ENCODE measurements at regions not wholly inside any gene's neighbourhood (a gene's known extent, or its start where the extent isn't known, plus 50 kb on each side); places are given as distances from the start of the nearest gene placed in this dataset.

GRCh38 chrX:69028006-69028760 is 137.1 kb downstream of the PJA1 start:
- no peak for DNase-seq (ENCODE audit: low read depth in 1 of 2, low spot score in 1 of 2)

- DNase-seq (ENCODE audit: low read depth in 1 of 2, low spot score in 1 of 2) = no peak
Measured at GRCh38 chrX:69027181-69028005, 137.9 kb downstream of the PJA1 start.

- DNase-seq (ENCODE audit: low read depth in 1 of 2, low spot score in 1 of 2) = no peak
Measured at GRCh38 chrX:69025802-69026301, 139.4 kb downstream of the PJA1 start.

GRCh38 chrX:69024931-69025330 is 140.3 kb downstream of the PJA1 start:
- no peak for DNase-seq (ENCODE audit: low read depth in 1 of 2, low spot score in 1 of 2)

GRCh38 chrX:69024161-69024736 is 141.0 kb downstream of the PJA1 start:
- no peak for DNase-seq (ENCODE audit: low read depth in 1 of 2, low spot score in 1 of 2)

- no peak for DNase-seq (ENCODE audit: low read depth in 1 of 2, low spot score in 1 of 2)
Measured at GRCh38 chrX:69022430-69022829, 142.8 kb downstream of the PJA1 start.

- DNase-seq (ENCODE audit: low read depth in 1 of 2, low spot score in 1 of 2) = no peak
Measured at GRCh38 chrX:69021141-69021960, 143.9 kb downstream of the PJA1 start.

- no peak for DNase-seq (ENCODE audit: low read depth in 1 of 2, low spot score in 1 of 2)
Measured at GRCh38 chrX:69020316-69020715, 144.9 kb downstream of the PJA1 start.

- DNase-seq (ENCODE audit: low read depth in 1 of 2, low spot score in 1 of 2) = no peak
Measured at GRCh38 chrX:69019073-69019890, 146.0 kb downstream of the PJA1 start.

GRCh38 chrX:69018416-69019072 is 146.7 kb downstream of the PJA1 start:
- DNase-seq (ENCODE audit: low read depth in 1 of 2, low spot score in 1 of 2) = no peak

- DNase-seq (ENCODE audit: low read depth in 1 of 2, low spot score in 1 of 2) = no peak
Measured at GRCh38 chrX:69016293-69016941, 148.8 kb downstream of the PJA1 start.

- no peak for DNase-seq (ENCODE audit: low read depth in 1 of 2, low spot score in 1 of 2)
Measured at GRCh38 chrX:69015564-69016292, 149.5 kb downstream of the PJA1 start.

GRCh38 chrX:69015156-69015555 is 150.1 kb downstream of the PJA1 start:
- DNase-seq (ENCODE audit: low read depth in 1 of 2, low spot score in 1 of 2) = no peak

GRCh38 chrX:69014200-69014599 is 151.1 kb downstream of the PJA1 start:
- no peak for DNase-seq (ENCODE audit: low read depth in 1 of 2, low spot score in 1 of 2)

GRCh38 chrX:69010339-69010738 is 154.9 kb downstream of the PJA1 start:
- no peak for DNase-seq (ENCODE audit: low read depth in 1 of 2, low spot score in 1 of 2)

GRCh38 chrX:69000877-69001276 is 164.4 kb downstream of the PJA1 start:
- DNase-seq (ENCODE audit: low read depth in 1 of 2, low spot score in 1 of 2) = no peak

- no peak for DNase-seq (ENCODE audit: low read depth in 1 of 2, low spot score in 1 of 2)
Measured at GRCh38 chrX:68999931-69000330, 165.3 kb downstream of the PJA1 start.

GRCh38 chrX:68999356-68999755 is 165.9 kb downstream of the PJA1 start:
- DNase-seq (ENCODE audit: low read depth in 1 of 2, low spot score in 1 of 2) = no peak
